ENCODE measurements at regions not wholly inside any gene's neighbourhood (a gene's known extent, or its start where the extent isn't known, plus 50 kb on each side); places are given as distances from the start of the nearest gene placed in this dataset.
"Not testable (repeated sequence)": the region's sequence is repeated elsewhere in the genome, so short reads cannot be mapped to it uniquely, and the experiment has no call there.

DNA sequence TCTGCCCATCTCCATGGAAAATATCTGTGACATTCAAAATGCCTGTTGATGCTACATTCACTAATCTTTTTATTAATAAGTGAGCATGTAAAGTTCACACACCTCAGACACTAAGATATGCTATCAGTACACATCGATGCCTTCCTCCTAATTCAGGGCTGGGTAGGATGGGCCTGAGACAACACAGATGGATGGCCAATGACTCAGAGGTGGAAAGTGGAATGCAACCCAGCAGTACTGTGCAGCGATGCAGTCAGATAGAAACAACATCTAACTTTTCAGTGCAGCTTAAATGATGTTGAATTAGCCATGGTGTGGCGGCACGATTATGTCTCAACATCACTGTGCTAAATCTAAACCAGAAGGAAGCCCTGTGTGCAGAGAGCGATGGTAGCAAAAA is 161.6 kb upstream of the KCNJ15 start:
- TF ChIP-seq, protein P1, sequence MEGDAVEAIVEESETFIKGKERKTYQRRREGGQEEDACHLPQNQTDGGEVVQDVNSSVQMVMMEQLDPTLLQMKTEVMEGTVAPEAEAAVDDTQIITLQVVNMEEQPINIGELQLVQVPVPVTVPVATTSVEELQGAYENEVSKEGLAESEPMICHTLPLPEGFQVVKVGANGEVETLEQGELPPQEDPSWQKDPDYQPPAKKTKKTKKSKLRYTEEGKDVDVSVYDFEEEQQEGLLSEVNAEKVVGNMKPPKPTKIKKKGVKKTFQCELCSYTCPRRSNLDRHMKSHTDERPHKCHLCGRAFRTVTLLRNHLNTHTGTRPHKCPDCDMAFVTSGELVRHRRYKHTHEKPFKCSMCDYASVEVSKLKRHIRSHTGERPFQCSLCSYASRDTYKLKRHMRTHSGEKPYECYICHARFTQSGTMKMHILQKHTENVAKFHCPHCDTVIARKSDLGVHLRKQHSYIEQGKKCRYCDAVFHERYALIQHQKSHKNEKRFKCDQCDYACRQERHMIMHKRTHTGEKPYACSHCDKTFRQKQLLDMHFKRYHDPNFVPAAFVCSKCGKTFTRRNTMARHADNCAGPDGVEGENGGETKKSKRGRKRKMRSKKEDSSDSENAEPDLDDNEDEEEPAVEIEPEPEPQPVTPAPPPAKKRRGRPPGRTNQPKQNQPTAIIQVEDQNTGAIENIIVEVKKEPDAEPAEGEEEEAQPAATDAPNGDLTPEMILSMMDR (IDR thresholded peaks at IDR 0.05; ENCODE audit: extremely low read depth, missing control alignments), result no peak
- no peak for DNase-seq (ENCODE audit: low spot score)

DNA sequence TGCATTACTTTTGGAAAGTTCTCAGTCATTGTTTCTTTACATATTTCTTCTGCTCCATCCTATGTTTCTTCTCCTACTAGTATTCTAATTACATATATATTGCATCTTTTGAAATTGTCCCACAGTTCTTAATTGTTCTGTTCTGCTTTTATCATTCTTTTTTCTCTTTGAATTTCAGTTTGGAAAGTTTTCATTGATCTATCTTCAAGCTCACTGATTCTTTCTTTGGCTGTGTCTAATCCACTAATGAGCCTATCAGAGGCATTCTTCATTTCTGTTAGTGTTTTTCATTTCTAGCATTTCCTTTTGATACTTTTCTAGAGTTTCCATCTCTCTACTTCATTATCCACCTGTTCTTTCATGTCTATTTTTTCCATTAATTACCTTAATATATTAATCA is 159.0 kb upstream of the KCNJ15 start:
- DNase-seq (ENCODE audit: low spot score), result no peak
- TF ChIP-seq, protein P1 (IDR thresholded peaks at IDR 0.05; ENCODE audit: extremely low read depth, missing control alignments), result no peak

DNA sequence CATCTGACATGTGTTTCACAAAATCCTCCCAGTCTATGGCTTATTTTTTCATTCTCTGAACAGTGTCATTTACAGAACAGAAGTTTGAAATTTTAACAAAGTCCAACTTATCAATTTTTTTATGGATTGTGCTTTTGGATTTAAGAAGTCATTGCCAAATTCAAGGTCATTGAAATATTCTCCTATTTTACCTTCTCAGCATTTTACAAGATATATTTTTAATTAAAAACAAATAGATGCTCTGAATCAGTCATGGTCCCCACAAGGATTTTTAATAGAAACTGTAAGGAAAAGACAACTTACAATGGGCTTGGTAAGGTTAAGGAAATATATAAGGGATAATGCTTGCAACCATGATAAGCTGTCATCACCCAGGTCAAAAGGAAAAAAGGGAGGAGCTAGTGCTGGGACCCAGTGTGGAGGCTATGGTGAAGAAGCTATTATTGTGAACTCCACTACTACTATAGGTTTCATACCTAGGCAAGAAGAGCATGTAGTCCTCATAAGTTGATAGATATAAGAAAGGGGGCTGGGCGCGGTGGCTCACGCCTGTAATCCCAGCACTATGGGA is 144.5 kb upstream of the KCNJ15 start:
- TF ChIP-seq, protein P1 (IDR thresholded peaks at IDR 0.05; ENCODE audit: extremely low read depth, missing control alignments), result no peak
- no peak for DNase-seq (ENCODE audit: low spot score)

DNA sequence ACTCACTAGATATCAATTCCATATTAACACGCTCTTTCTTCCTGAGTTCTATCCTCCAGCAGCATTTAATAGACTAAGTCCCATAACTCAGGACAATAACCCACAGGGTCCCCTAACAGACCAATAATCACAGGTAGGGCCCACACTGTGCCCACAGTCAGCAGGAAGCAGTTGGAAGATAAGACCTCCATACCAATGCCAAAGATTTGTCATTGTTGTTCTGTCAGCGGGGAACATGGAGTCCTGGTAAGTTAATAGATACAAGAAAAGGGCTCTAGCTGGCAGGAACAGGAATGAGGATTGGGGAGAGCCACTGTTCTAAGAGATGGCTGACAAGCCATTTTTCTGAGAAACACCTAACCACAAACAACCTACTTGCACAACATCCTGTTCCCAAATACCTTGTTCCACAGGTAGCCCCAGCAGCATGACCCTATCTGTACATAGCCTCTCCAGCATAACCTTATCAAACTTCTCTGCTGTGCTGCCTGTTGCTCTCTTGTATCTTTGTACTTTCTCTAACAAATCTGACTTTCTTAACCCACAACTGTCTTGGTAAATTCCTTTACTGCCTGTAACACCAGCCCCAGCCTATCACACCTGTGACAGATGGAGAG is 142.0 kb upstream of the KCNJ15 start:
- TF ChIP-seq, protein P1 (IDR thresholded peaks at IDR 0.05; ENCODE audit: extremely low read depth, missing control alignments), result no peak
- no peak for DNase-seq (ENCODE audit: low spot score)

DNA sequence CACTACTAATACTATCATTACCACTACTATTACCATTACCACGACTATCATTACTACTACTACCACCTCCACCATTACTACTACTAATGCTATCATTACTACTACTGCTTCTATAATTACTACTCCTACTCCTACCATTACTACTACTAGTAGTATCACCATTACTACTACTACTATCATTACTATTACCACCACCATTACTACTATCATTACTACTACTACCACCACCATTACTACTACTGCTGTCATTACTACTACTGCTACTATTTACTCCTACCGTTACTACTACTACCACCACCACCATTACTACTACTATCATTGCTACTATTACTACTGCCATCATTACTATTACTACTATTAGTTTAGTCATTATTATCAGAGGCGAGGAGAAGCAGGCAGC is 140.9 kb upstream of the KCNJ15 start:
- no peak for DNase-seq (ENCODE audit: low spot score)
- TF ChIP-seq, protein P1 (IDR thresholded peaks at IDR 0.05; ENCODE audit: extremely low read depth, missing control alignments), result no peak

DNA sequence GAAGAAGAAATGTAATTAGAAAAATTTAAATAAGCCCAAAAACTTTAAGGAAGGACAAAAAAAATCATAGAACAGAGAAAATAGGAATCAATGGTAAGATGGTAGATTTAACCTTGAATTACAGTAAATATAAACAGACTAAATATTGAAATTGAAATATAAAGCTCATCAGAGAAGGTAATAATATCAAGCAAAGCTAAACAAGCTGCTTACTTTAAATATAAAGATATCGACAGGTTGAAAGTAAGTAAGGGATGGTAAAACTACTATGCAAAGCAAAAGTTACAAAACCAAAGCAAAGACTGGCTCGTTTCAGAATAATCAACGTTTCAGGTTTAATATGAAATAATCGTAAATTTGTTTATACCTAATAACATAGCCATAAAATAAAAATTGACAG is 137.0 kb upstream of the KCNJ15 start:
- DNase-seq (ENCODE audit: low spot score), result no peak
- TF ChIP-seq, protein P1 (IDR thresholded peaks at IDR 0.05; ENCODE audit: extremely low read depth, missing control alignments), result no peak

DNA sequence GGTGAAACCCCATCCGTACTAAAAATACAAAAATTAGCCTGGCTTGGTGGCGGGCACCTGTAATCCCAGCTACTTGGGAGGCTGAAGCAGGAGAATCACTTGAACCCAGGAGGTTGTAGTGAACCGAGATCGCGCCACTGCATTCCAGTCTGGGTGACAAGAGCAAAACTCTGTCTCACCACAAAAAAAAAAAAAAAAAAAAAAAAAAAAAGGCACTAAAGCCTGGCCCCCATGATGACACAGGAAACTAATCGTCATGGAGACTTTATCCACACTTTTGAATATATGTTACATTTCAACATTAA is 136.2 kb upstream of the KCNJ15 start:
- DNase-seq (ENCODE audit: low spot score), result not testable (repeated sequence)

Measured in GM20000 (cell line).